ENCODE measurements at regions not wholly inside any gene's neighbourhood (a gene's known extent, or its start where the extent isn't known, plus 50 kb on each side); places are given as distances from the start of the nearest gene placed in this dataset.

- no peak for TF ChIP-seq CHD7 (IDR thresholded peaks at IDR 0.05; ENCODE audit: insufficient replicate concordance, low read length)
- TF ChIP-seq SP1 (IDR thresholded peaks at IDR 0.05; ENCODE audit: low read depth, low read length), result no peak
- no peak for TF ChIP-seq HDAC6 (IDR thresholded peaks at IDR 0.05; ENCODE audit: low read depth, low read length)
- no peak for TF ChIP-seq E2F6 (IDR thresholded peaks at IDR 0.05)
- no peak for TF ChIP-seq CTCF (IDR thresholded peaks at IDR 0.05; ENCODE audit: control extremely low read depth in 1 of 3, insufficient read depth in 1 of 3, low read depth in 1 of 3, low read length in 3 of 3)
- TF ChIP-seq EP300 (IDR thresholded peaks at IDR 0.05; ENCODE audit: borderline replicate concordance in 1 of 2, low read depth in 2 of 2, low read length in 2 of 2), result no peak
- TF ChIP-seq GTF2F1 (IDR thresholded peaks at IDR 0.05; ENCODE audit: borderline replicate concordance, low read depth, low read length), result no peak
- TF ChIP-seq EZH2 (IDR thresholded peaks at IDR 0.05; ENCODE audit: low read depth, low read length, severe bottlenecking), result no peak
These were observed 453.5 kb downstream of the MTRR start (continued) for GRCh38 chr5:8322484-8322883.

Measured in H1 (cell line).